DMS79 (cell line): ENCODE measurements at regions not wholly inside any gene's neighbourhood (a gene's known extent, or its start where the extent isn't known, plus 50 kb on each side); places are given as distances from the start of the nearest gene placed in this dataset.

ENCODE experiments used
- DNase-seq: peaks from one replicate; lab custom pipeline; 2025; lab: John Stamatoyannopoulos, UW

DNA sequence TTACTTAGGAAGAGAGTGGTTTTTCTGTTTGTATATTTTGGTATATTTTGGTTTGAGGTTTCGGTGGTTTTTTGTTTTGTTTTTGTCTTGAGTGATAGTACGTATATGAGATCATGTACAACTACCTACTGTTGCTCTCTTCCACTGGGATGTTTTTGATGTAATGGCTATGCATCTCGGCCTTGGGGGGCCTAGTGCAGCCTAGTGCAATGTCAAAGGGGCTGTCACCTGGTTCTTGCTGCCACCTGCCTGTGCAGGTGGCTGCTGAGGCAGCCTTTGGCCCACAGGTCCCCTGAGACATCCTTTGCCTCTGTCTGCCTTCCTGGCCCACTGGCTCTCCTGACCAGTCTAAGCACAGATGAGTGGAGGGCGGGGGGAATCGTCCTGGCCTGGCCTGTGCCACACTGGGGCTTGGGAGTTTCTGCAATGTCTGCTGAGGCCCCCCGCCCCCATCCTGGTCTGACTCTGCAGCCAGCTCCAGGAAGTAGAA, 546.6 kb downstream of the CD83 start:
- no peak for DNase-seq

DNA sequence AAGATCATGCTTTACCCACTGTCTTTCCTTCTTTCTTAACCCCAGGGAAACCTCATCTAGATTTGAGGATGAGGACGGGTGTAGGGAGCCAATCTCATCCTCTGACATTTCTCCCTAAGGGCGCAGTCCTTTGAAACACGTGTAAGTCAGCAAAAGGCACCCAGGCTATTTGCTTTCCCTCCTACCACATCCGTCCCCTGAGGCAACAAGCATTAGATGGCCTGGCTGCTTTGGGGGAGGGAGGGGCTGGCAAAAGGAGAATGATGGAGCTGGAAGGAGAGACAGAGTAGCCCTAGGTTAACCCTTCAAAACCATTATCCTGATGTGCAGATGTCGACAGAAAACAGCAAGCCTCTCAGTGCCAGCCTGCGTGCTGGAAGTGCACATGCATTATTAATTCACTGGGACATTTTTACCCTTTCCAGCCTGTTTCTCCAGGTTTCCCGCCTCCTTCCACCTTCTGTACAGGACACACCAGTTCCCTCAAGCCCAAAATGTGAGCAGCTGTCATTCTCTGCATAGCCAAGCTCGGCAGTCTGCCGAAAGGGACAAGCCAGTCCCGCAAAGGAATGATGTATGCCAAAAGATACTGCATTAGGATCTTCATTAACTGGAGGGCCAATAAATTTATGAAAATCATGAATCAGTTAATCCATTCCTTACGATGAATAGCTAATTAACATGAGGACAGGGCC, 547.2 kb downstream of the CD83 start:
- DNase-seq = no peak

DNA sequence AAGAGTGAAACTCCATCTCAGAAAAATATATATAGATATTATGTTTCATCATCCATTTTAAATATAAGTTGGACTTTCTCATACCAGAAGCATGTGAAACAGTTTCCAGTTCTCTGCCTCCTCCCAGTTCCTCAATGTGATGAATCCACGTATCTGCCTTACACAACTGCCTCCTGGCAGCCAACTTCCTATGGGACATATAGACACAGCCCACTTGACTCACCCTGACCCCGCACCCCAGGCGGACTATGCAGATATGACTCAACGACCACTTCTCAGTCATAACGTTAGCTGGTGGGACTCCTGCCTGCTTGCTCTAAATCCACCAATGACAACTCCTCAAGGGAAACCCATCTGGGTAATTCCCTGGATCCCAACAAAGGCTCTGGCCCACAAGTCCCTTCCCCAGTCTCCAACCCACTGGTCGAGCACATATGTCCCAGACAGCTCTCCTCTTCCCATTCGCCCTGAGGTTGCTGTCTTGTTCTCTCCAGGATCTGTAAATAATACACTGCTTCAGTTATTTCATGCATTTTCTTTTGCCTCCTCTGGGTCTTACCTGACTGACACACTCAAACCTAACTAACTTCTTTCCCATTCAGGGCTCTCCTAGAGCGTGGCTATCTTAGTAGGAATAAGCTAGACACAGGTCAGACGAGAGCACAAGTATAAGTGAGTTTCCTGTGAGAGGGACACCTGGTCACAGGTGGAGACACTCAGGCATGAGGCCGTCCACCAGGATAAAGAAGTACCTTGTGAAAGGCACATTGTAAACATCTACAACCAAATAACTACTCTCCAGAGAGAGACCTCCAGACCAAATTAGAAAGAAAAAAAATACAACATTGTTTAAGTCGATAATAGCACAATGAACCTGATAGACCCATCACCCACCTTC, 548.5 kb downstream of the CD83 start:
- no peak for DNase-seq

DNA sequence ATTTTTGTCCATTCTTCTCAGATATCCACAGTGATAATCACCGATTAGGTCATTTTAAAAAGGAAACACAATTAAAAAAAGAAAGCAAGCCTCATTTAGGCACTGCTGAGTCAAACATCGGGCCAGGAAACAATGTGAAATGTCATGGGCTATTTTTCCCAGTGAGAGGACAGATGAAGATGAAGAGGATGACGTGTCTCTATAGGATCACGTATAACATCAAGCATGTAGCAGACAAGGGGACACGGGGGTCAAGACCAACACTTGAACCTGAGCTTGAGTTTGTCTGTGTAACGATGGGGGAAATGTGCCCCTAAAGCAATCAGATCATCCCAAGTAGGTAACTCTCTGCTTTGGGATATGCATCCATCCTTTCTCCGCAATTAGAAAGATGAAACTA, 553.2 kb downstream of the CD83 start:
- DNase-seq = no peak

DNA sequence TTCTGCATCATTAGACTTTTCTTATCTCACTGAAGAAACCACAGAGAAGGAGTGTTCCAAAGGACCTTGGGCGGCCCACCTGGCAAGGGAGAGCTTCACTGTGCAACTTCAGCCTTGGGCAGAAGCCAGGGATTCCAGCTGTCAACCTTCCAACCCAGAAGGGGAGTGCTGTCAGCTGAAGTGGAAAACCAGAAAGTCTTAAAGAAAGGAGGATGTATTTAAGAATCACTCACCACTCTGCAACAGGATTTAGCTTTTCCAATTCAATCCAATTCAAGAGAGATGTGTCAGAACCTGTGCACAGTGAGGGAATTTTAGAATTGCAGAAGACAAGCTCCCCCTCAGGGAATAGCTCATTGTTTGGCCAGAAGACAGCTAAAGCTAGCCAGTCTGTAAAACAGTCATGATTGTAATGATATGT, 553.7 kb downstream of the CD83 start:
- peak; percentile 48 for DNase-seq

DNA sequence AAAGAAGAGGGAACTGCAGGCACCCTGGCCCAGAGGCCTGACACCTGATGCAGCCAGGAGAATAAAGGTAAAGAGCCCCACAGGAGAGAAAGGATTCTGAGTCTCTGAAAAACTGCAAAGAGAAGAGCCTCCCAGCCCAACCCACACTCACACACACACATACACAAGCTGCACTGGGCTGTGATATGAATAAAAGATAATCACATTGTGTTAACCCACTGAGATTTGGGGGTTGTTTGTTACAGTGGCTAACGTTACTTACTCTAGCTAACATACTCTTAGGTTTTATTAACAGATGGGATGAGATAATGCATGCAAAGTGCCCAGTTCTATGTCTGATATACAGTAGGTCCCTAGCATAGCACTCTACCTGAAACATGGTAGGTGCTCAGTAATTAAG, 554.4 kb downstream of the CD83 start:
- no peak for DNase-seq

DNA sequence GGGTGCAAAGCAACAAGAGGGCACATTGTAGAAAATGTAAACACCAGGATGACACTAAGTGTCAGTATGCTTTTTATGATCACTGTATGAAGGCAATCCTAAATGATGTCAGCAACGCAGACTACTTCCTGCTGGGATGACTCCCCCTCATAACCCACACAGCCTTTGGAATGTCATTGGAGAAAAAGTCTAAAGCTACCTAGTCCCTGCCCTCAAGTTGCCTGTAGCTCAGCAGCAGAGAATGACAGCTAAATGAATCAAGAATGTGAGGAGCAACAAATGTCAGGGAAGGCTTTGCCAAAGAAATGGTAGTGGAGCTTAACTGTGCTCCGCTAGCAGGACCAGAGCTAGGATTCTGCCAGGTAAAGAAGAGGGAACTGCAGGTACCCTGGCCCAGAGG, 555.6 kb downstream of the CD83 start:
- no peak for DNase-seq

DNA sequence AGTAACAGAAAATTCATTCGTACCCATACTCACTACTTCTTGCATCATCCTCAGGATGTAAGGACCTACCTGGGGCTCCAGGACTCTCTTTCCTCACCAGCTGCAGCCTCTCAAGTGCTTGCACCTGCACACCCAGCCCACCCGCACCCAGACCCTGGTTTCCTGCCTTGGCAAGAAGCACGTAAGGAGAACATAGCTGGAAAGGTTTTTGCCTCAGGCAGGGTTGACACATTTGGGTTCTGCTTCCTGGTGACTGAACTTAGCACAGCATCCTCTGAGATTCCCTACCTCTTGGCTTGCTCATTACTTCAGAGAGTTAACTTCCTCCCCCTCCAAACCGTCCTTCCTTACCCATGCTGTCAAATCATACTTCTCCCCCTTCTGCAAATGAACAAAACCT, 556.9 kb downstream of the CD83 start:
- DNase-seq = no peak

DNA sequence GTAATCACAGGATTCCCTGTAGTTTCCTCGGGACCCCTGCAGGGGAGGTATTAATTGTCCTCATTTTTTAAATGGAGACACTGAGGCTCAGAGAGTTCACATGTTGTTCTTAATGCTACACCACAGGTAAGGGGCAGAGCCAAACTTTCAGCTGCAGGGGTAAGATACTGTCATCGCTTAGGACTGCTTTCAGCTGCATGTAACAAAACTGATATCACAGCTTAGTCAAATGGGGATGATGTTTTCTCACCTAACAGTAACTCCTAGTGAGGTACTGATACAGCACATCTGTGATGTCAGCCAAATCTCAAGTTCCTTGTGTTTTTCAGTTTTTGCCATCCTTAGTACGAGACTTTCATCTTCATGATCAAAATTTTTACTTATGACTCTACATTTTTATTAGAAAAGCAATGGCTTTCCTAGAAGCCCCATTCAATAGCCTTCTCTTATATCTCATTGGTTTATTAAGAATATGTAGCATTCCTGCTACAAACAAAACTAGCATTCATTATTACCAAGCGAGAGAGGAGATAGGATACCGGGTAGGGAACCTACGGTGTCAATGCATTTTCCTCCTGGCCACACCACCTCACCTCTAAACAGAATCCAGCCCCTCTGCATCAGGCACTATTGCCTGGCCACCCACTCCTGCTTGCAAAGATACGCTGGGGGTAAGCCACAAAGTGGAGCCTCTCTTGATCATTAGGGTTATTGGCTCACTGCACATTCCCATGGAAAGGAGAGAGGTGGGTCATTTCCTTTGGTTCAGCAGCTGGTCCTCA, 557.5 kb downstream of the CD83 start:
- no peak for DNase-seq

DNA sequence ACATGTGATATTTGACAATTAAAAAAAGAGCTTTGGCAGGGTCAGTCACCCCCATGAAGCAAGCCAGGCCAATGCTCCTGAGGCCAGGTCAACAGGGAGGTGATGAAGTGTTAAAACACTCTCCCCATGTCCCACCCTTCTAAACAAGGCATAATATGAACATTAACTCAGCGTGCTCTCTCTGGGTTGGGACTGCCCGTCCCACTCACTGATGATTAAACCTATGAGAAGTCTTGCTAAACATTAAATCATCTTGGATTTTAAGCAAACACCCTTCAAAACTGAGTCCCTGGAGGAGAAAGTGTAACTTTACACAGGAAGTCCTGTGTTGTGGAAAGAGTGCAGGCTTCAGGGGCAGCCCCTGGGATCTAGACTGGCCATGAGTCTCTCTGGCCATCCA, 558.5 kb downstream of the CD83 start:
- no peak for DNase-seq

DNA sequence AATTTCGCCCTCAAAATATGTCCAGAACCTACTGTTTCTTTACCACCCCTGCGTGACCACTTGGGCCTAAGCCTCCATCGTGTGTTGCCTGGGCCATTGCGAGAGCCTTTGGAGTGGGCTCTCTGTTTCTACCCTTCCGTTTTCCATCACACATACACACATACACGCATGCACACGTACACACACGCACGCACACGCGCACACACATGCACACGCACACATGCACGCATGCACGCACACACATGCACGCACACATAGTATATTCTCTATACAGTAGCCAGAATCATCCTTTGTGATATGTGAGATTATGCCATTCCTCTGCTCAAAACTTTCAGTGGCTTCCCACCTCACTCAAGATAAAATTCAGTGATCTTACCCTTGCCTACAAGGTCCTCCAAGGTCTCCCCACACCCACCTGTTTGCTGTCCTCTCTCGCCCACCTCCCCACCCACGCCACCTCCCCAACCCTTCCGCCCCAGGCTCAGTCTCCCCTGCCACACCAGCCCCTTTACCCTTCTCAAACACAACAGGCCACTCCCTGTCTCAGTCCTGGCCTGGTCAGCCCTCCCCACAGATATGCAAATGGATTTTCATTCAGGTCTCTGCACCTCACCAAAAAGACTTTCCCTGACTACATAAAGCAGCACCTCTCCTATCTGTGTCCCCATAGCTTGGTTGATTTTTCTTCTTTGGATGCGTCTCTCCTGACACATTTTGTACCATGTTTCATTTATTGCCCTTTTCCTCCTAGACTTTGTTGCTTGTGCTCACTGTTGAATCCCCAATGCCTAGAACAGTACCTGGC, 559.6 kb downstream of the CD83 start:
- DNase-seq = no peak

DNA sequence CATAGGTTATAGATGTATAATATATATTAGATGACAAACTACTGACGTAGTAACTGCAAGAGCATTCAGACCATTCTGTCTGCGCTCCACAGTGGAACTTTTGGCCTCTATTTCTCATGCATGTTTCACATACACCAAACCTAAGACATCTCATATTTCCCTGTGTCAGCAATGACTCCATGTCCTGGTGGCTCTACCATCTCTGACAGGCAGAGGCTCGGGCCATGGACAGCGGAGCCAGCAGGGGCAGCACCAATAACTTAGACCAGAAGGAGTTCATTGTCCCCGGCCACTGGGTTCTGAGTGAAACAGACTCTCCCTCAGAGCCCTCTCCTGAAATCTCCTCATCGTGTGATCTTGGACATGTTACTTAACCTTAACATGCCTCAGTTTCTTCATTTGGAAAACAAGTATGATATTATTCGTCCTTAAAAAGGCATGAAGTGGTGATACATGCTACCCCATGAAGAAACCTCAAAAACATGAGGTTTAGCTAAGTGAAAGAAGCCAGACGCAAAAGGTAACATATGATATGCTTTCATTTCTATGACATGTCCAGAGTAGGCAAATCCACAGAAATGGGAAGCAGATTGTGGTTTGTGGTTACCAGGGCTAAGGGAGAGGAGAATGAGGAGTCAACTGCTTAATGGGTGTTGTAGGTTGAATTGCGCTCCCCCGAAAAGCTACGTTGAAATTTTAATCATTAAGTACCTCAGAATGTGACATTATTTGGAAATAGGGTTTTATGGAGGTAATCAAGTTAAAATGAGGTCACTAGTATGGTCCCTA, 564.0 kb upstream of the JARID2 start:
- DNase-seq = no peak

DNA sequence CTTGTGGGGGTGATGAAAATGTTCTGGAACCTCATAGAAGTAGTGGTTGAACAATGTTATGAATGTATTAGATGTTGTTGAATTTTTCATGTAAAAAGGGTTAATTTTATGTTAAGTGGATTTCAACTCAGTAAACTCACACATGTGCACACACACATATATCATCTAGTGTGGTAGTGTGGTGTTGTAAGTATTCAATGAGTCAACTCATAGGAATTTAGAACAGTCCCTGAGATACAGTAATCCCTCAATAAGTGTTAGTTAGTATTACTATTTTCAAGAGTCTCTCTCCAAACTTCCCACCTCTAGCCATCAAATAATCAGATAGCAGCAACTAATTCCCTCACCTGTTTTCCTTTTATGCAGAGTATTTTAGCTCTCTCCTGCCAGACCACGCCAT, 563.1 kb upstream of the JARID2 start:
- no peak for DNase-seq

DNA sequence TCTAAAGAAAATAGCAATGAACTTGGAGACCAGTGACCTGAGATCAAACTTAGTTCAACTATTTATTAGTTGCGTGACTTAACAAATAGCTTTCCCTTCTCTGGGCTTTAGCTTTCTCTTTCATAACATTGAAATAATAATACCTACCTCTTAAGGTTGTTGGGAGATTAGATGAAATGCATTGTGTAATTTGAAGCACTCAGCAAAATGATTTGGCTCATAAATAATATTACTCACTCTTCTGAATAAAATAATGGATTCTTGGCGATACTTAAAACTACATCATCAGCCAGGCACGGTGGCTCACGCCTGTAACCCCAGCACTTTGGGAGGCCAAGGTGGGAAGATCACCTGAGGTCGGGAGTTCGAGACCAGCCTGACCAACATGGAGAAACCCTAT, 556.2 kb upstream of the JARID2 start:
- DNase-seq = no peak

DNA sequence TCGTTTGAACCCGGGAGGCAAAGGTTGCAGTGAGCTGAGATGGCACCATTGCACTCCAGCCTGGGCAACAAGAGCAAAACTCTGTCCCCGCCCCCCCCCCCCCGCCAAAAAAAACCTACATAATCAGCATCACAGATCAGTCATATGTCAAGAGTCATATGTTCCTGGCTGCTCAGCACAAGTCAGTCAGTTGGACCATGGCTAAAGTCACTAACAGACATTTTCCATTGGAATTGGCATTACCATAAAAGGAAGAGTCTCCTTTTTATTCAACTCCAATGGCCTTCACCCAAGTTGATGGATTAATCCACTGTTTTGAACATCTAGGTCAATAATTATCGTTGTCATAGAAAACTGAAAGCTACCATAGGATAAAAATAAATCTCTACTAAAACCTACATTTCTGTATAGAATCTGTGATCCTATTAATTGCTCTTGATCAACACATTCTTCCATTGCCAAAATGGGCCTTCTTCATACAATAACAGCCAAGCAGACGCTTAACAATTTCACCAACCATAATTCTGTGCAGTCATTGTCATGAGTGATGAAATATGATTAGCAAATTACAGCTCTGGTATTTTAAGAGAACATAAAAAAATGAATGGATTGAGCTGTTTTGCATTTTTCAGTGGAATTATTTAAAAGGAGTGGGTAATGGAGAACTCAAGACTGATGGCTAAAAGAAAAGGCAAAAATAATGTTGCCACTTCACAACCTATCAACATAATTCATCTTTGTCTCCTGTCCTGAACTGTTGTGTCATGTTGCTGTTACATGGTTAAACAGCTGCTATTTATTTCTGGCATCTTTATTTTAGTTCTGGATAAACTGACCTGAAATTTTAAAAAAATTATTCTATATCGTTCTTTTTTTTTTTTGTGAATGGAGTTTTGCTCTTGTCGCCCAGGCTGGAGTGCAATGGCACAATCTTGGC, 555.5 kb upstream of the JARID2 start:
- DNase-seq = no peak

DNA sequence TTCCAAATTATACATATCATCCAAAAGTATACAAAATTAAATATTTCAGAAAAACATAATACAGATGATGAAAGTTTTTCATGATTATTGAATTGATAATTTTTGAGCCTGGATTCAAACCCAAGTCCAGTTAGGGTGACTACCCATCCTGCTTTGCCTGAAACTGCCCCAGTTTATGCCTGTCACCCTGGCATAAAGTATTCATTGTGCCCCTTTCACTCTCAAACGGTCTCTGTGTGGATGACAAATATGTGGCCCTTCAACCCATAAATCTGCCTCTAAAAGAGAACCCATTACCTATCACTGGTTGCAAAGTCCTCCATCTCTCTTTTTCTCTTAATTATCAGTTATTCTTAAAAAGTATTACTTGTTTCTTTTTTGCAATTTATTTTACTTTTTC, 553.7 kb upstream of the JARID2 start:
- no peak for DNase-seq

DNA sequence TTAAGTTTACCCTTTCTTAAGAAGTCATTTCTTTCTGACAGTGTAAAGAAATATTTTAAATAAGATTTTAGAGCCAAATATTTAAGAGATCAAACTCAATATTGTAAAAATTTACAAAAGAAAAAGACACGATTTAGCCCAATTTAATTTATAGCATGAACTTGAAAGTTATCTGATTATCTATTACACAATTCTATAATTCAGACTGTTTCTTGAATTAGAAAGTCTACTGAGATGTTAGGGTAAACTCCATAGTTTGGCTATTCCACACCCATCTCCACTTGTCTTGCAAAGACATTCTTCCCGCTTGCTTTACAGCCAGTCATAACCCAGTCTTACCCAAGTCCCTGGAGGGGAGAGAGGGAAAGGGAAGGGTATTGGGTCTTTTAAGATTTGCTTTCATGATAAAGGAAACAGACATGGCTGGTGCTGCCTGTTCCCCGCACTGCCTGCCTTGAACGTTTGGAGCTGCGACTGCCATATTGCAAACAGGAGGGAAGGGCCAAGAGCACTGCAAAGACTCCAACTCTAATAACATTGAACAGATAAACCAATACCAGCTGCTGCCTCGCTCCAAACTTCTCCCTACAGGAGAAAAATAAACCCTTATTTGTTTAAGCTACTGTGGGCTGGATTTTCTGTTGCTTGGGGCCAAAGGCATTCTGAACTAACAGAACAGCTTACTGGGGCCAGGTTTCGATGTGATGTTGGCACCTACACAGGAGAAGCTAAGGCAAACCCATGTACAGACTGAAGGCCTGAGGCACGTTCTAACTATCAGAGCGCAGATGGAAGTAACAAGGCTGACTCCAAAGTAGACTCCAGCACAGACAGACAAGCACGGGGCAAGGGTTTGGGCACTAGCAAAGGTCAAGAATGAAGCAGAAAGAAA, 552.3 kb upstream of the JARID2 start:
- DNase-seq = no peak

DNA sequence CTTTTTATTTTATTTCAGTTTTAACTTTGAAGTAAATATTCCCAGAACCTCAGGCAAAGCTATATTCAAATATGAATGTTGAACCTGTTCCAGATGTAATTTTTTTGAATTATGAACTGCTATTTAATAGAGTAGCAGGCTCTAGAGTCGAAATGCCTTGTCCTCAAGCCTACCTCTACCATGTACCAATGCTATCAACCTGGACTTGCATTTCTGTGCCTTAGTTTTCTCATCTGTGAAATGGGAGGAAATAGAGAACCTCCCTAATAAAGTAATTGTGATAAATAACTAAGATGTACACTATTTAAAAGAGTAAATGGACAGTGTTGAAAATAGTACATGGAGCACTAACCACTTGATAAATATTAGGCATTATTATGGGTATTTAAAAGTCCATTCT, 551.6 kb upstream of the JARID2 start:
- no peak for DNase-seq

DNA sequence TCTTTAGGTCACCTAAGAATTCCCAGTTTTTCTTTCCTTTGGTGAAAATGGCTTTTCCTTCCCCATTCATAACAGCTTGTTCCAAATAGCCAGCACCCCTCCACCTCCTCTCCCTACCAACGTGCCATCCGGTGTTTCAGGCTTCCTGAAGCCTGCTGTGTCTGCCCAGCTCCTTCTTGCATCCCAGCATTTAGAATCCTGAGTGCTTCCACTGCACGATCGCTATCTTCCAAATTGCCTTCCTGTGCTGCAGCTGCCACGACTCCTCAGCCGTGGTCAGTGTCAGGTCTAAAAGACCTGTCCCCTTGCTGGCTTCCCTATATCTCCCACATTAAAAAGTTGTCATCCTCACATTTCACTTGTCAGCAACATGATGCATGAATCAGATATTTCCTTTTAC, 550.3 kb upstream of the JARID2 start:
- no peak for DNase-seq
